ENCODE measurements at regions not wholly inside any gene's neighbourhood (a gene's known extent, or its start where the extent isn't known, plus 50 kb on each side); places are given as distances from the start of the nearest gene placed in this dataset.

GRCh38 chr14:85824526-85824925, 294.6 kb downstream of the FLRT2 start:
- H3K4me1 ChIP-seq (ENCODE audit: control insufficient read depth in 4 of 4, insufficient read depth in 4 of 4, low read length in 3 of 4): no peaks in the 10 kb centered on the region
- no peak for TF ChIP-seq SP1 (IDR thresholded peaks at IDR 0.05)
- TF ChIP-seq HNF4G (IDR thresholded peaks at IDR 0.05): no peak
- no peak for TF ChIP-seq FOXA2 (IDR thresholded peaks at IDR 0.05)
- TF ChIP-seq, protein P1, sequence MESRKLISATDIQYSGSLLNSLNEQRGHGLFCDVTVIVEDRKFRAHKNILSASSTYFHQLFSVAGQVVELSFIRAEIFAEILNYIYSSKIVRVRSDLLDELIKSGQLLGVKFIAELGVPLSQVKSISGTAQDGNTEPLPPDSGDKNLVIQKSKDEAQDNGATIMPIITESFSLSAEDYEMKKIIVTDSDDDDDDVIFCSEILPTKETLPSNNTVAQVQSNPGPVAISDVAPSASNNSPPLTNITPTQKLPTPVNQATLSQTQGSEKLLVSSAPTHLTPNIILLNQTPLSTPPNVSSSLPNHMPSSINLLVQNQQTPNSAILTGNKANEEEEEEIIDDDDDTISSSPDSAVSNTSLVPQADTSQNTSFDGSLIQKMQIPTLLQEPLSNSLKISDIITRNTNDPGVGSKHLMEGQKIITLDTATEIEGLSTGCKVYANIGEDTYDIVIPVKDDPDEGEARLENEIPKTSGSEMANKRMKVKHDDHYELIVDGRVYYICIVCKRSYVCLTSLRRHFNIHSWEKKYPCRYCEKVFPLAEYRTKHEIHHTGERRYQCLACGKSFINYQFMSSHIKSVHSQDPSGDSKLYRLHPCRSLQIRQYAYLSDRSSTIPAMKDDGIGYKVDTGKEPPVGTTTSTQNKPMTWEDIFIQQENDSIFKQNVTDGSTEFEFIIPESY (IDR thresholded peaks at IDR 0.05): no peak
- TF ChIP-seq, protein P2, sequence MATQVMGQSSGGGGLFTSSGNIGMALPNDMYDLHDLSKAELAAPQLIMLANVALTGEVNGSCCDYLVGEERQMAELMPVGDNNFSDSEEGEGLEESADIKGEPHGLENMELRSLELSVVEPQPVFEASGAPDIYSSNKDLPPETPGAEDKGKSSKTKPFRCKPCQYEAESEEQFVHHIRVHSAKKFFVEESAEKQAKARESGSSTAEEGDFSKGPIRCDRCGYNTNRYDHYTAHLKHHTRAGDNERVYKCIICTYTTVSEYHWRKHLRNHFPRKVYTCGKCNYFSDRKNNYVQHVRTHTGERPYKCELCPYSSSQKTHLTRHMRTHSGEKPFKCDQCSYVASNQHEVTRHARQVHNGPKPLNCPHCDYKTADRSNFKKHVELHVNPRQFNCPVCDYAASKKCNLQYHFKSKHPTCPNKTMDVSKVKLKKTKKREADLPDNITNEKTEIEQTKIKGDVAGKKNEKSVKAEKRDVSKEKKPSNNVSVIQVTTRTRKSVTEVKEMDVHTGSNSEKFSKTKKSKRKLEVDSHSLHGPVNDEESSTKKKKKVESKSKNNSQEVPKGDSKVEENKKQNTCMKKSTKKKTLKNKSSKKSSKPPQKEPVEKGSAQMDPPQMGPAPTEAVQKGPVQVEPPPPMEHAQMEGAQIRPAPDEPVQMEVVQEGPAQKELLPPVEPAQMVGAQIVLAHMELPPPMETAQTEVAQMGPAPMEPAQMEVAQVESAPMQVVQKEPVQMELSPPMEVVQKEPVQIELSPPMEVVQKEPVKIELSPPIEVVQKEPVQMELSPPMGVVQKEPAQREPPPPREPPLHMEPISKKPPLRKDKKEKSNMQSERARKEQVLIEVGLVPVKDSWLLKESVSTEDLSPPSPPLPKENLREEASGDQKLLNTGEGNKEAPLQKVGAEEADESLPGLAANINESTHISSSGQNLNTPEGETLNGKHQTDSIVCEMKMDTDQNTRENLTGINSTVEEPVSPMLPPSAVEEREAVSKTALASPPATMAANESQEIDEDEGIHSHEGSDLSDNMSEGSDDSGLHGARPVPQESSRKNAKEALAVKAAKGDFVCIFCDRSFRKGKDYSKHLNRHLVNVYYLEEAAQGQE (IDR thresholded peaks at IDR 0.05): no peak
- TF ChIP-seq RXRA (IDR thresholded peaks at IDR 0.05): no peak
- TF ChIP-seq, protein P3, sequence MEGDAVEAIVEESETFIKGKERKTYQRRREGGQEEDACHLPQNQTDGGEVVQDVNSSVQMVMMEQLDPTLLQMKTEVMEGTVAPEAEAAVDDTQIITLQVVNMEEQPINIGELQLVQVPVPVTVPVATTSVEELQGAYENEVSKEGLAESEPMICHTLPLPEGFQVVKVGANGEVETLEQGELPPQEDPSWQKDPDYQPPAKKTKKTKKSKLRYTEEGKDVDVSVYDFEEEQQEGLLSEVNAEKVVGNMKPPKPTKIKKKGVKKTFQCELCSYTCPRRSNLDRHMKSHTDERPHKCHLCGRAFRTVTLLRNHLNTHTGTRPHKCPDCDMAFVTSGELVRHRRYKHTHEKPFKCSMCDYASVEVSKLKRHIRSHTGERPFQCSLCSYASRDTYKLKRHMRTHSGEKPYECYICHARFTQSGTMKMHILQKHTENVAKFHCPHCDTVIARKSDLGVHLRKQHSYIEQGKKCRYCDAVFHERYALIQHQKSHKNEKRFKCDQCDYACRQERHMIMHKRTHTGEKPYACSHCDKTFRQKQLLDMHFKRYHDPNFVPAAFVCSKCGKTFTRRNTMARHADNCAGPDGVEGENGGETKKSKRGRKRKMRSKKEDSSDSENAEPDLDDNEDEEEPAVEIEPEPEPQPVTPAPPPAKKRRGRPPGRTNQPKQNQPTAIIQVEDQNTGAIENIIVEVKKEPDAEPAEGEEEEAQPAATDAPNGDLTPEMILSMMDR (IDR thresholded peaks at IDR 0.05; ENCODE audit: low read depth, low read length, missing input control): no peak
- TF ChIP-seq NR2F2 (IDR thresholded peaks at IDR 0.05): no peak
- TF ChIP-seq YY1 (IDR thresholded peaks at IDR 0.05): no peak
- no peak for TF ChIP-seq MAX (IDR thresholded peaks at IDR 0.05)
- no peak for TF ChIP-seq RAD21 (IDR thresholded peaks at IDR 0.05)
- no peak for TF ChIP-seq ATF3 (IDR thresholded peaks at IDR 0.05)
- no peak for TF ChIP-seq TAF1 (conservative IDR thresholded peaks at IDR 0.05)
- TF ChIP-seq JUND (IDR thresholded peaks at IDR 0.05): no peak
- no peak for TF ChIP-seq FOXA1 (IDR thresholded peaks at IDR 0.05)
- no peak for TF ChIP-seq HNF4A (conservative IDR thresholded peaks at IDR 0.05)
- no peak overlapping the region for H3K27ac ChIP-seq (ENCODE audit: low read depth in 1 of 2, low read length in 2 of 2)
- H3K4me3 ChIP-seq (ENCODE audit: low read depth in 1 of 3, low read length in 3 of 3): no peak overlapping the region
- H3K36me3 ChIP-seq (ENCODE audit: control insufficient read depth in 4 of 4, insufficient read depth in 3 of 4, low read depth in 1 of 4, low read length in 3 of 4): no peaks in the 10 kb centered on the region
- no peaks in the 10 kb centered on the region for H3K9me3 ChIP-seq (ENCODE audit: control insufficient read depth in 4 of 4, low read length in 3 of 4)
- no peak overlapping the region for H3K9ac ChIP-seq (ENCODE audit: low read depth in 1 of 2, low read length in 2 of 2)
- WGBS: 74% methylated on average over 1 of the region's 1 CpG
- peaks cover 0 to 2% (median 0%) of the 10 kb centered on the region in 4 donors for H3K27me3 ChIP-seq (ENCODE audit: control insufficient read depth in 4 of 4, insufficient read depth in 4 of 4, low read length in 3 of 4)
- no peak for DNase-seq (ENCODE audit: low spot score)

DNA sequence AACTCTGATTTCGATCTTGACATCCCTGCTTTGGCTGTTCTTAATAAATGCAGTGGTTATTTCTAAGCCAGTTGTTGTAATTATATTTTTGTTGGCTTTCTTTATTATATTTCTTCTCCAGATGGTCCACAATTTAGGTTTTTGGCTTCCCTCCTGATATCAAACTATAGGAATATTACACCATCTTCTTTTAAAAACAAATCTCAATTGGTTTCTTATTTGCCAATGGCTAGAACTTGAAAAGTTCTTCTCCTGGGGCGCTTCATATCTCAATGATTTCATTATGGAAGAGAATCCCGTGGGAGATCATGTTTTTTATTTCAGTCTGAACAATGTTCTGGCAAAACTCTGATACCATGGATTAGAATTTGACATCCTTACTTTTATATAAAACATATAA, 292.3 kb downstream of the FLRT2 start:
- Histone ChIP-seq H3K4me3 (ENCODE audit: low read depth in 1 of 3, low read length in 3 of 3) (no peak overlapping the region), H3K27me3 (ENCODE audit: control insufficient read depth in 4 of 4, insufficient read depth in 4 of 4, low read length in 3 of 4) (peaks cover 0 to 2% (median 0%) of the 10 kb centered on the region in 4 donors), H3K4me1 (ENCODE audit: control insufficient read depth in 4 of 4, insufficient read depth in 4 of 4, low read length in 3 of 4) (no peaks in the 10 kb centered on the region), H3K27ac (ENCODE audit: low read depth in 1 of 2, low read length in 2 of 2) (no peak overlapping the region), H3K9me3 (ENCODE audit: control insufficient read depth in 4 of 4, low read length in 3 of 4) (no peaks in the 10 kb centered on the region), H3K36me3 (ENCODE audit: control insufficient read depth in 4 of 4, insufficient read depth in 3 of 4, low read depth in 1 of 4, low read length in 3 of 4) (no peaks in the 10 kb centered on the region), H3K9ac (ENCODE audit: low read depth in 1 of 2, low read length in 2 of 2) (no peak overlapping the region)
- TF ChIP-seq RAD21 (IDR thresholded peaks at IDR 0.05) (no peak), SP1 (IDR thresholded peaks at IDR 0.05) (no peak), TAF1 (conservative IDR thresholded peaks at IDR 0.05) (no peak)
- no peak for DNase-seq (ENCODE audit: low spot score)
- 77% methylated on average over 3 of the region's 3 CpGs for WGBS
